Gastrocnemius medialis (tissue), 4 donors: ENCODE measurements at regions not wholly inside any gene's neighbourhood (a gene's known extent, or its start where the extent isn't known, plus 50 kb on each side); places are given as distances from the start of the nearest gene placed in this dataset.

Experiments used
- POLR2A ChIP-seq, 2 donors: fragments of 450-650 bp; IDR thresholded peaks; one replicate each; pipeline ENCODE4 v1.6.1; 2017; ENCODE audit warnings: antibody characterized with exemption in 2 of 2, mild to moderate bottlenecking in 2 of 2, moderate library complexity in 2 of 2
- TF ChIP-seq, protein P1 (sequence below), 5 experiments: fragments of 450-650 bp in 3 of 5; fragments of 200-600 bp in 2 of 5; sonication (generic) in 2 of 5; IDR thresholded peaks in 4 of 5; conservative IDR thresholded peaks in 1 of 5; 1 replicate in 4 of 5; 2 replicates in 1 of 5; pipeline ENCODE4 v1.5.1; 2016 to 2019; ENCODE audit warnings: antibody characterized with exemption in 5 of 5, mild to moderate bottlenecking in 3 of 5, moderate library complexity in 3 of 5

DNA sequence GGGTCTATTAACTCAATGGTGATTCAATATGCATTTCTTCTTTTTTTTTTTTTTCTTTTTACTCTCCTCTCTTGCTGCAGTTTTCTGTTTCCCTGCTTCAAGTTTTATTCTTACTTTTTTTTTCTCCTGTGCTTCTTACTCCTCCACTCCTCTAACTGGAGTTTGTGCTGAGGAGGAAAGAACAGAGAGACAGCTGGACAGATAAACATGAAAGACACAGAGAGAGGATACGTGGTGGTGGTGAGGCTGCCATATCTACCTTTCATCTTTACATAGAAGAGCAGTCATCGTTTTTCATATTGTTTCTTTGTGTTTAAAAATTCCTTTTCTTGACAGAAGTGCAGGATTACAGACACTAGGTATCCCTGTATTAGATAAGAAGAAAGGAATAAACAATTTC is 262.8 kb downstream of the OTOL1 start:
- TF ChIP-seq POLR2A (IDR thresholded peaks at IDR 0.05), result no peak
- TF ChIP-seq, protein P1, sequence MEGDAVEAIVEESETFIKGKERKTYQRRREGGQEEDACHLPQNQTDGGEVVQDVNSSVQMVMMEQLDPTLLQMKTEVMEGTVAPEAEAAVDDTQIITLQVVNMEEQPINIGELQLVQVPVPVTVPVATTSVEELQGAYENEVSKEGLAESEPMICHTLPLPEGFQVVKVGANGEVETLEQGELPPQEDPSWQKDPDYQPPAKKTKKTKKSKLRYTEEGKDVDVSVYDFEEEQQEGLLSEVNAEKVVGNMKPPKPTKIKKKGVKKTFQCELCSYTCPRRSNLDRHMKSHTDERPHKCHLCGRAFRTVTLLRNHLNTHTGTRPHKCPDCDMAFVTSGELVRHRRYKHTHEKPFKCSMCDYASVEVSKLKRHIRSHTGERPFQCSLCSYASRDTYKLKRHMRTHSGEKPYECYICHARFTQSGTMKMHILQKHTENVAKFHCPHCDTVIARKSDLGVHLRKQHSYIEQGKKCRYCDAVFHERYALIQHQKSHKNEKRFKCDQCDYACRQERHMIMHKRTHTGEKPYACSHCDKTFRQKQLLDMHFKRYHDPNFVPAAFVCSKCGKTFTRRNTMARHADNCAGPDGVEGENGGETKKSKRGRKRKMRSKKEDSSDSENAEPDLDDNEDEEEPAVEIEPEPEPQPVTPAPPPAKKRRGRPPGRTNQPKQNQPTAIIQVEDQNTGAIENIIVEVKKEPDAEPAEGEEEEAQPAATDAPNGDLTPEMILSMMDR (IDR thresholded peaks at IDR 0.05 in 4 of 5, conservative IDR thresholded peaks at IDR 0.05 in 1 of 5), result no peak
